HL-60 (cell line): ENCODE measurements at regions not wholly inside any gene's neighbourhood (a gene's known extent, or its start where the extent isn't known, plus 50 kb on each side); places are given as distances from the start of the nearest gene placed in this dataset.

ENCODE experiments used
- DNase-seq, 2 experiments: peaks; one replicate each; pipeline ENCODE4 v3.0.0-alpha.2; 2010 to 2020; ENCODE audit warnings: low read depth in 1 of 2, low spot score in 1 of 2
- H3K27ac ChIP-seq: fragments of 250-450 bp; sonication (Bioruptor Pico); replicated peaks from 2 replicates; pipeline ENCODE4 v1.5.1; 2020; ENCODE audit warnings: mild to moderate bottlenecking, moderate library complexity
- H3K27me3 ChIP-seq: fragments of 250-450 bp; sonication (Bioruptor Pico); 2 replicates; pipeline ENCODE4 v1.5.1; 2021; ENCODE audit warnings: mild to moderate bottlenecking, moderate library complexity; ENCODE audit not compliant: insufficient read depth, poor library complexity, severe bottlenecking
- H3K4me3 ChIP-seq: replicated peaks from 2 replicates; pipeline ENCODE4 v1.5.1; 2011; ENCODE audit warnings: mild to moderate bottlenecking, control low read depth, low read length; ENCODE audit not compliant: insufficient read depth
- CTCF ChIP-seq: IDR thresholded peaks from one replicate; pipeline ENCODE4 v1.5.1; 2011; ENCODE audit warnings: low read length, control low read depth, inconsistent platforms; ENCODE audit not compliant: insufficient read depth
- GABPA ChIP-seq: IDR thresholded peaks from 2 replicates; pipeline ENCODE4 v1.6.1; 2012; ENCODE audit warnings: low read depth
- POLR2AphosphoS5 ChIP-seq: IDR thresholded peaks from 2 replicates; pipeline ENCODE4 v1.6.1; 2012; ENCODE audit warnings: low read depth
- REST ChIP-seq: IDR thresholded peaks from 2 replicates; pipeline ENCODE4 v1.6.1; 2012; ENCODE audit warnings: low read depth; ENCODE audit not compliant: insufficient replicate concordance
- SPI1 ChIP-seq: IDR thresholded peaks from 2 replicates; pipeline ENCODE4 v1.6.1; 2012; ENCODE audit warnings: low read depth, mild to moderate bottlenecking, borderline replicate concordance

- Histone ChIP-seq H3K27ac (no peak overlapping the region), H3K27me3 (no peaks in the 10 kb centered on the region), H3K4me3 (no peak overlapping the region)
- no peak for DNase-seq
- TF ChIP-seq REST (no peak), SPI1 (no peak), GABPA (no peak), POLR2AphosphoS5 (no peak)
These were observed 124.9 kb upstream of the SYT1 start for GRCh38 chr12:78739653-78740052.

GRCh38 chr12:78746001-78746400, 118.6 kb upstream of the SYT1 start:
- Histone ChIP-seq H3K27ac (no peak overlapping the region), H3K27me3 (no peaks in the 10 kb centered on the region), H3K4me3 (no peak overlapping the region)
- no peak for TF ChIP-seq REST
- TF ChIP-seq GABPA = no peak
- TF ChIP-seq CTCF = no peak
- no peak for TF ChIP-seq POLR2AphosphoS5
- TF ChIP-seq SPI1 = no peak
- no peak for DNase-seq

GRCh38 chr12:78753058-78753457, 111.5 kb upstream of the SYT1 start:
- Histone ChIP-seq H3K27me3 (no peaks in the 10 kb centered on the region), H3K4me3 (no peak overlapping the region), H3K27ac (no peak overlapping the region)
- no peak for TF ChIP-seq CTCF
- no peak for TF ChIP-seq GABPA
- TF ChIP-seq SPI1 = no peak
- TF ChIP-seq REST = no peak
- no peak for TF ChIP-seq POLR2AphosphoS5
- DNase-seq = no peak

GRCh38 chr12:78756936-78757335, 107.6 kb upstream of the SYT1 start:
- TF ChIP-seq CTCF (no peak), SPI1 (no peak), POLR2AphosphoS5 (no peak), GABPA (no peak), REST (no peak)
- H3K27me3 ChIP-seq = no peaks in the 10 kb centered on the region
- no peak overlapping the region for H3K27ac ChIP-seq
- H3K4me3 ChIP-seq = no peak overlapping the region
- DNase-seq = no peak
